VCaP (cell line): ENCODE measurements at regions not wholly inside any gene's neighbourhood (a gene's known extent, or its start where the extent isn't known, plus 50 kb on each side); places are given as distances from the start of the nearest gene placed in this dataset.

Source experiments
- H3K27ac ChIP-seq: fragments of 450-650 bp; 2 replicates; pipeline ENCODE4 v1.5.1; 2017
- TF ChIP-seq, protein P1 (sequence below): fragments of 450-650 bp; conservative IDR thresholded peaks from 2 replicates; pipeline ENCODE4 v1.5.1; 2017; ENCODE audit warnings: mild to moderate bottlenecking, moderate library complexity

DNA sequence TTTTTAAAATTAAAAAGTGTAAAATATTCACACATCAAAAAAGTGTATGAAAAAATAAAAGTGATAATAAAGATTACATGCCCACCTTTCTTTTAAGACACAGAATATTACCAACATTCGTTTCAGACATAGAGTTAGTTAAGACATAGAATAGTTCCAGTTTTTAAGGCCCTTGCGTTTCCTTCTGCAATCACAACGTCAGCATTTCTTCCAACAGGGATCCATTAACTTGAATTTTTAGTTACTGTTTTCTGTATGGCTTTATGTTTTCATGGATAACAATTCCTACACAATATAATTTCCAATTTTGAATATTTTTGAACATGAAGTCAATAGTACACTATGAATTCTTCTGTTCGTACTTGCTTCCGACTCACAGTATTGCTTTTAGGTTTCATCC, 170.8 kb upstream of the C11orf87 start:
- H3K27ac ChIP-seq: no peak overlapping the region
- TF ChIP-seq, protein P1, sequence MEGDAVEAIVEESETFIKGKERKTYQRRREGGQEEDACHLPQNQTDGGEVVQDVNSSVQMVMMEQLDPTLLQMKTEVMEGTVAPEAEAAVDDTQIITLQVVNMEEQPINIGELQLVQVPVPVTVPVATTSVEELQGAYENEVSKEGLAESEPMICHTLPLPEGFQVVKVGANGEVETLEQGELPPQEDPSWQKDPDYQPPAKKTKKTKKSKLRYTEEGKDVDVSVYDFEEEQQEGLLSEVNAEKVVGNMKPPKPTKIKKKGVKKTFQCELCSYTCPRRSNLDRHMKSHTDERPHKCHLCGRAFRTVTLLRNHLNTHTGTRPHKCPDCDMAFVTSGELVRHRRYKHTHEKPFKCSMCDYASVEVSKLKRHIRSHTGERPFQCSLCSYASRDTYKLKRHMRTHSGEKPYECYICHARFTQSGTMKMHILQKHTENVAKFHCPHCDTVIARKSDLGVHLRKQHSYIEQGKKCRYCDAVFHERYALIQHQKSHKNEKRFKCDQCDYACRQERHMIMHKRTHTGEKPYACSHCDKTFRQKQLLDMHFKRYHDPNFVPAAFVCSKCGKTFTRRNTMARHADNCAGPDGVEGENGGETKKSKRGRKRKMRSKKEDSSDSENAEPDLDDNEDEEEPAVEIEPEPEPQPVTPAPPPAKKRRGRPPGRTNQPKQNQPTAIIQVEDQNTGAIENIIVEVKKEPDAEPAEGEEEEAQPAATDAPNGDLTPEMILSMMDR: no peak

DNA sequence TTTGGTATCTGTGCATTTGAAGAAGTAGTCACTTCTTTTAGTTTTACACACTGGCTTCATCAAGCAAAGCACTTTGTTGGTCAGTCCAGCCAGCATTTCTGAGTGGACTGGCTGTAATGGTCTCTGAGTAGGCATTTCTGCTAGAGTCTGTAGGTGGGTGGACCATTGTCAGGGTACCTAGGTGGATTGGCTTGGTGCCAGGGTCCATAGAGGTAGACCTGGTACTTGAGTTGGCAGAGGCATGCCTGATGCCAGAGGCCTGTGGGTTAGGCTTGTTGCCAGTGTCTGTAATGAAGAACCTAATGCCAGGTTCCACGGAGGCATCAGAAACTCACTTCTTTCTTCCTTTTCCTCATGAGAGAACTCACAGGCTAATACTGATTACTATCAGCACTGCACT, 157.9 kb upstream of the C11orf87 start:
- TF ChIP-seq, protein P1: no peak
- H3K27ac ChIP-seq: no peak overlapping the region

DNA sequence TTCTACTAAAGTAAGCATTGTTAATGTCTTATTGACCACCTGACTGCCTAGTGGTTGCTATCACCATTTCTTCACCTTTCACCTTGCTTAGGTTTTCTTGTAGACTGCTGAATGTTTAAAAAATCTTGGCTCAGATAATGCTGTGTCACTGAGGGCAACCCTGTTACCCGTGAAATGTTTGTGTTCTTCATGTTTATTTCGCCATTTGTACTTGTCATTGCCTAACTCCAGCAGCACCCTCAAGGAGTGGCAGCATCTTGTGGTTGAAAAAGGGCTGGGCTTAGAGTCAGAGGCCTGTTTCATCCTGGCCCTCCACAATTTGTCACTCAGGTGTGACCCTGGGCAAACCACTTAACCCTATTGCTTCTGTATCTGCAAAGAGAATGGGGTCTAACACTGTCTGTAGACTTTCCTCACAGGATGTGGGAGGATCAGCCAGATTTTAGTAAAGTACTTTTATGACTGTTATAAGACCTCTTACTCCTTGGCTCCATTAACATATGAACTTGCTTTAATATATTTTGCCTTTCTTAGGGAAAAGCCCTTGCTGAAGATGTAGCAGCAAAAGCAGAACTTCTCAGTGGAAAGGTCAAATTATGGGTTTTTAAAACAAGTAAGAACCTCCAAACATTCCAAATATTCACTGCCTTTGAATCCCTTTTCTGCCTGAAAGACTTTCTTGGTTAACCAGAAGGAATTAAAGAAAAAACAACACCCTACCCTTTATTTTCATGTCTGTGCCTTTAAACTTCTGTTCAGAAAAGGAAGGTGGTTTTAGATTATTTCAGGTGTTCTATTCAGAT, 154.5 kb upstream of the C11orf87 start:
- H3K27ac ChIP-seq: no peak overlapping the region
- TF ChIP-seq, protein P1: no peak

DNA sequence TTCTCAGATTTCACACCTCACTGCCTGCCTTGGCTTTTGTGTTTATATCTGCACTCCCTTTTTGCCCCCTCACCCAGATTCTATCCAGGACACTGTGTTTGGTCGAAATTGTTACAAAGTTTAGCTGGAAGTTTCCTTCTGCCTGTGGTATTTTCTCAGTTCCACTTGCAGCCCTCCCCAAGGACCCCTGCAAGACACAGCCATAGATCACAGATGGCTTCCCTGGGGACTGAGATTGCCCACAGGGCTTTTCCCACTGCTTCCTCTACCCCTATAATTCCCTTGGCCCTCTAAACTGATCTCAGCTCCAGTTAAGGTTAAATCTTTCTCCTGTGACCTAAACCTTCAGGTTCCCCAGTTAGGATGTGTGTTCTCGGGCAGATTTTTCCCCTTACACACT, 146.1 kb upstream of the C11orf87 start:
- no peak overlapping the region for H3K27ac ChIP-seq
- TF ChIP-seq, protein P1: no peak

DNA sequence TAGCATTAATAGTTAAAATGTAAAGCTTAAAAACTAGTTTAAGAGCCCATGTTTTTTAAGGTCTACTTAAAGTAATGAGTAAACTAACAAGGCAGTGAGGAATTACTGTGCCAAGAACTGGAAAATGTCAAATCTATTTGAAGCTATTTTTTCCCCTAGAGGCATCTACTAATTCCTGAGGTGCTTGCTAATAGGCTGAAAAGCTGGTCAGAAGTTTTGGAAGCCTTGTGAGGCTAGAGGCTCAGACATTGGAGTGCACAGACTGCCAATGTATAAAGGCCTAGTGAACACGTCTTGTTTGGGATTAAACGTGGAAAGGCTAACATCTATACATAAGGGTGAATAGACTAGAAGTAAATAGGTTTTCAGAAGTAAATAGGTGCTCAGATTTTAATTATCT, 136.5 kb upstream of the C11orf87 start:
- TF ChIP-seq, protein P1: no peak
- H3K27ac ChIP-seq: no peak overlapping the region

DNA sequence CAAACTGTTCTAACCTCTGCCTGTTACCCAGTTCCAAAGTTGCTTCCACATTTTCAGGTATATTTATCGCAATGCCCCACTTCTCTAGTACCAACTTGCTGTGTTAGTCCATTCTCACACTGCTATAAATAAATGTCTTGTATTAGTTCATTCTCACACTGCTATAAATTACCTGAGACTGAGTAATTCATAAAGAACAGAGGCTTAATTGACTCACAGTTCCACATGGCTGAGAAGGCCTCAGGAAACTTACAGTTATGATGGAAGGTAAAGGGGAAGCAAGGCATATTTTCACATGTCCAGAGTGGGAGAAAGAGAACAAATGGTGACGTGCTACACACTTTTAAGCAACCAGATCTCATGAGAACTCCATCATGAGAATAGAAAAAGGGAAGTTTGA, 130.4 kb upstream of the C11orf87 start:
- H3K27ac ChIP-seq: no peak overlapping the region
- TF ChIP-seq, protein P1: no peak

DNA sequence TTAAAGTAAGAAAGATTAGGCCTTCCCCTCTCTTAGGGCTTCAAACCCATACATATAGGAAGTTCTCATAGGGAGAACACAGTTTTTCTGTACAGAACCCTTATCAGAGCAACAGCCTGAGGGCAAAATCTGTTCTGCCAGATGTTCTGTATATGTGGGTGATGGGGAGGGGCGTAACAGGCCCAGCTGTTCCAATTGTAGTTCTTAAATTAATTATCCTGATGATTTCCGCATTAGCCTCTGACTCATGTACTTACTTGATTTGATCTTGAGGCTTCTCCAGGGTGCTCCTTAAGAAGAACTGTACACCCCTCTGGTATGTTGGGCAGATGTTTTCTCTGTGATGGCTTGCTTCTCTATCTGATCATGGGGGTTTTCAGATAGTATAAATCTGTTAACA, 123.1 kb upstream of the C11orf87 start:
- no peak overlapping the region for H3K27ac ChIP-seq
- TF ChIP-seq, protein P1: no peak
